Kidney (tissue), 13 donors: ENCODE measurements at regions not wholly inside any gene's neighbourhood (a gene's known extent, or its start where the extent isn't known, plus 50 kb on each side); places are given as distances from the start of the nearest gene placed in this dataset.

ENCODE experiments used
- DNase-seq, 5 donors: peaks; one replicate each; pipeline ENCODE4 v3.0.0-alpha.2; 2013 to 2020
- FAIRE-seq: peaks from 2 replicates; lab custom pipeline; 2012; peaks lifted over from hg19 to GRCh38; lab: Jason Lieb, UNC
- H3K27ac ChIP-seq, 2 donors: one replicate each; pipeline ENCODE4 v1.7.0; 2013; ENCODE audit warnings: low read depth in 2 of 2, low read length in 2 of 2, inconsistent platforms in 1 of 2
- H3K27me3 ChIP-seq: one replicate; pipeline ENCODE4 v1.7.1; 2013; ENCODE audit warnings: low read length, inconsistent platforms; ENCODE audit not compliant: control insufficient read depth, insufficient read depth
- H3K36me3 ChIP-seq, 3 donors: one replicate each; pipeline versions ENCODE4 v1.7.0 to v1.7.1; 2013; ENCODE audit warnings: low read length in 3 of 3, control low read depth in 1 of 3, inconsistent platforms in 1 of 3; ENCODE audit not compliant: insufficient read depth in 3 of 3, control insufficient read depth in 2 of 3
- H3K4me1 ChIP-seq, 3 donors: one replicate each; pipeline versions ENCODE4 v1.7.0 to v1.7.1; 2013; ENCODE audit warnings: low read length in 3 of 3, inconsistent platforms in 1 of 3, low read depth in 1 of 3; ENCODE audit not compliant: control insufficient read depth in 2 of 3, insufficient read depth in 2 of 3
- H3K4me3 ChIP-seq, 3 donors: one replicate each; pipeline versions ENCODE4 v1.7.0 to v1.8.1; 2013; ENCODE audit warnings: low read length in 3 of 3, control low read depth in 1 of 3, inconsistent platforms in 1 of 3
- H3K9ac ChIP-seq, 3 donors: one replicate each; pipeline versions ENCODE4 v1.7.0 to v1.7.1; 2013; ENCODE audit warnings: low read length in 3 of 3, control low read depth in 1 of 3, inconsistent platforms in 1 of 3
- H3K9me3 ChIP-seq, 3 donors: one replicate each; pipeline versions ENCODE4 v1.7.0 to v1.7.1; 2013; ENCODE audit warnings: low read length in 3 of 3, control low read depth in 1 of 3, inconsistent platforms in 1 of 3; ENCODE audit not compliant: control insufficient read depth in 2 of 3, insufficient read depth in 1 of 3
- CTCF ChIP-seq: IDR thresholded peaks from 3 replicates; pipeline ENCODE4 v1.5.1; 2012; ENCODE audit warnings: mild to moderate bottlenecking, moderate library complexity, borderline replicate concordance; ENCODE audit not compliant: insufficient read depth; ENCODE audit errors: extremely low read depth
- intact Hi-C: fragments of 100-400 bp; cut with DNase I; formaldehyde crosslinking; loops from one replicate; pipeline ENCODE4 v1.11.1; 2022
- donor health status: control.
- donor health status: control.
- donor health status: control.
- donor health status: control.
- donor health status: control.
- donor health status: DM: yes; HTN: yes; CAD: no.
- donor health status: Normal renal cell carcinoma (clear cell type).

- H3K9ac ChIP-seq = no peak overlapping the region
- no peak for FAIRE-seq
- no peaks in the 10 kb centered on the region for H3K27me3 ChIP-seq
- no peak for TF ChIP-seq CTCF
- intact Hi-C loops = no loop called here
- no peak for DNase-seq
- H3K27ac ChIP-seq = no peak overlapping the region
- H3K4me1 ChIP-seq = no peaks in the 10 kb centered on the region
- H3K36me3 ChIP-seq = no peaks in the 10 kb centered on the region
- H3K9me3 ChIP-seq = peaks cover 0 to 5% (median 0%) of the 10 kb centered on the region in 3 donors
- no peak overlapping the region for H3K4me3 ChIP-seq
Observed at GRCh38 chr20:20946122-20946759, 159.9 kb downstream of the LINC00237 start.

GRCh38 chr20:20941468-20941889 is 164.7 kb downstream of the LINC00237 start:
- Histone ChIP-seq H3K9ac (no peak overlapping the region), H3K4me3 (no peak overlapping the region), H3K27me3 (no peaks in the 10 kb centered on the region), H3K9me3 (peaks cover 0 to 5% (median 0%) of the 10 kb centered on the region in 3 donors), H3K36me3 (no peaks in the 10 kb centered on the region), H3K27ac (no peak overlapping the region), H3K4me1 (no peaks in the 10 kb centered on the region)
- no peak for TF ChIP-seq CTCF
- DNase-seq = no peak
- intact Hi-C loops = no loop called here
- FAIRE-seq = no peak

GRCh38 chr20:20939006-20939405 is 167.2 kb downstream of the LINC00237 start:
- no peak overlapping the region for H3K27ac ChIP-seq

More at GRCh38 chr20:20939006-20939405, 167.2 kb downstream of the LINC00237 start:
- H3K4me3 ChIP-seq = no peak overlapping the region
- TF ChIP-seq CTCF = no peak
- no peaks in the 10 kb centered on the region for H3K36me3 ChIP-seq
- no peaks in the 10 kb centered on the region for H3K9me3 ChIP-seq
- no peaks in the 10 kb centered on the region for H3K4me1 ChIP-seq
- H3K27me3 ChIP-seq = no peaks in the 10 kb centered on the region
- DNase-seq (no peak), FAIRE-seq (no peak)
- intact Hi-C loops = no loop called here
- no peak overlapping the region for H3K9ac ChIP-seq
